HG03469 (cell line): ENCODE measurements at regions not wholly inside any gene's neighbourhood (a gene's known extent, or its start where the extent isn't known, plus 50 kb on each side); places are given as distances from the start of the nearest gene placed in this dataset.

Source experiments
- ATAC-seq: cut with Tn5 transposase; IDR thresholded peaks from one replicate; pipeline ENCODE4 v1.9.1; 2021; ENCODE audit warnings: mild to moderate bottlenecking, moderate library complexity, moderate number of reproducible peaks; ENCODE audit not compliant: unreplicated experiment

DNA sequence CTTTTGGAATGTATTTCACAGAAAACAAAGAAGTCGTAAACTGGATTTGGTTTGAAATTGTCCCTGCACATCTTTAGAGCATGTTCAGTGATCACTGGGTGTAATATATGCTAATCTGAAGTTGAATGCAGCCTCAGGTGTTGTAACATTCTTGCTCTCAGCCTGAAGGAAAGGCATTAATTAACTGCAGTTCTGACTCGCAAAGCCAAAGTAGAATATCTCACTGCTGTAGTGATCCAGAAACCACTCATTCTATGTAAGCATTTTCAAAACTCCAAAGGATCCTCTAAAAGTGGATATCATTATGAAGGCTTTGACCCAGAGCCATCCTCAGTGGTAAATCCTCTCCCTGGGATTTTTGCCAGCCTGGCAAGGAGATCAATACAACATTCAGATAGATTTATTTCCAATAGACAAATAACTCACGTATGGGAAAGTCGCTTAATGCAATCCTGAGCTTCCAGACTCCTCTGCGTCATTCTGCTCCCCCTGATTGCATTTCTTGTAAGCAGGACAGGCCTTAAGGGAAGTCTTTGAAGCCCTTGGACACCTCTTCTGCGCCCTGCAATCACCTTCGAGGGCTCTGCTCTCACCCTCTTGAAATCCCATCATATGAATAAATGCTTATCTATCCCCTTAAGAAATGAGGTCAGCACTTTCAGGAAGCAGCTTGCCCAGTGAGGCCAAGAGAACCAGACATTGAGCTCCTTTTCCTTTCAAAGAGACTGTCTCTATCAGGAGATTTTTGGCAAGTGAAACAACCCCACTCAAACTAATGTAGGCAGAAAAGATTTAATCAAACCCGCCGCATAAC is 301.7 kb upstream of the NBEA start:
- ATAC-seq, result no peak

DNA sequence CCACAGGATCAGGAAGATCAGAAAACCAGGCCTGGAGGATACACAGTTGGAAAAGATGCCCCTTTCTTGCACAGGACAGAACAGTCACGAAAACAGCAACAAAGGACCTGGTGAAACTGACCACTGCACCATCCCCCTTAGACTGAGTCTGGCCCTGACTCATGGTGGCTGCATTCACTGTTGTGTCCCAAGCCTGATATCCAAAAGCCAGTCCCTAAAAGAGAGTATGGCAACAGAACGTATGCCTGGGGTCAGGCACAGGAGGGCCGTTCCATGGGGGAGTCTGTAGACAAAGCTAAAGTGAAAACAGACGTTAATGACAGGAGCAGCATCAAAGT is 301.1 kb upstream of the NBEA start:
- ATAC-seq, result no peak

DNA sequence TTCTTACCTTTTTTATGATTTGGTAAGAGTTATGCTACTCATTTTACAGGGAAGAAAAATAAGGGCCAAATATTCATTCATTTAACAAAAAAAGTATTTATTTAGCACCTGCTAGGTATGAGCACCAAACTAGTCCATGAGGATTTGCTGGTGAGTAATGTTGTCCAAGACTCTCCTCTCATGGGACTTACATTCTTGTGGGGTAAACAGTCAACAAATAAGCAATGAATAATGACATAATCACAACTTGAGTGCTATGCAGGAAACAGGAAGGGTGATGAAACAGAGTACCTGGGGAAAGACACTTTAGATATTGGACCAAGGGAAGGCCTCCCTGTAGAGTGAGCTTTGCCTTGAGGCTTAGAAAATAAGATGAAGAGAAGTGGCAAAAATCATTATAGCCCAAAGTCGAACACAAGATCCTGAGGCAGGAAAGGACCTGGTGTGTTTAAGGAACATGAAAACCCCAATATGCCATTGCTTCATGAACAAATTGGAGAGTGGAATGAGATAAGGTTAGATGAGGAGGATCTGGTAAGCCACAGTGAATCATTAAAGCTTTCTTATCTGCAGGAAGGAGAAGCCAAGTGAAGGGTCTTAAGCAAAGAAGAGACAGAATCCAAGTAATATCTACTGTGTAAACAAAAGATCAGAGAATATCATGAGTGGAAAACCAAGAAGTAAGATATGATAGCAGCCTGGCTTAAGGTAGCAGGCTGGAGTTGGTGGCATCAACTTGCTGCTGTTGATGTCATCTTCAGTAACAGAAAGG is 294.5 kb upstream of the NBEA start:
- no peak for ATAC-seq

DNA sequence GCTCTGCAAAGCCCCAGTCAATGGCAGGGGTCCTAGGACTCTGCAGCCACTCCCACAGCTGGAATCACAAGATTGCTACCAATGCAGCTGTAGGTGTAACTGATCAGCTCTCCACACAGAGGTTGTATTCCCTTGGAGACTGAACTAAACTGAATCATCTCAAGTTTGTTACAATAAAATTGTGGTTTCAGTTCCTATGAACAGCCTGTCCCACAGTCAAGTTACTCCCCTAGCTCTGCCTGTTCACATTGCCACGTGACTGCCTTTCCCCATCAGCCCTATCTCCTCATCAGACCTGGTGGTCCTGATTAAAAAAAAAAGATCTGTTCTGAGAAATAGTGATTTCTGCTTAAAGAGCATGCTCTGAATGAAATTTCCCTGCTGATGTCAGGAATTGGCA is 287.9 kb upstream of the NBEA start:
- ATAC-seq, result no peak

DNA sequence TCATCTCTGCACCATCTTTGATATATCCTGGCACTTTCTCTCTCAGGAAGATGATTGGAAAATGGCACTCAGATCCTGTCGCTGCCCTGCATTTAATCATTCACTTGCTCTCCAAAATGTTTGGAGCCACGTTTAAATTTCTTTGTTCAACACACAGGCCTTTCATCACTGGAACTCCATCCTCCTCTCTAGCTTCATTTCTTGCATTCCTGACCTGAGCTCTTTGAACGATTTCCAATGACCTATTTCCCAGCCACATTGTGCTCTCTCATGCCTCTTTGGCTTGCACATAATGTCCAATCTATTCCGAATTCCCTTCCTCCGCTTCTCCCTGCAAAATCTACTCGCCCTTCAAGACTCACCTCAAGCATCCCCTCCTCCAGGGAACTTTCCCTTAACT is 287.4 kb upstream of the NBEA start:
- ATAC-seq, result no peak

DNA sequence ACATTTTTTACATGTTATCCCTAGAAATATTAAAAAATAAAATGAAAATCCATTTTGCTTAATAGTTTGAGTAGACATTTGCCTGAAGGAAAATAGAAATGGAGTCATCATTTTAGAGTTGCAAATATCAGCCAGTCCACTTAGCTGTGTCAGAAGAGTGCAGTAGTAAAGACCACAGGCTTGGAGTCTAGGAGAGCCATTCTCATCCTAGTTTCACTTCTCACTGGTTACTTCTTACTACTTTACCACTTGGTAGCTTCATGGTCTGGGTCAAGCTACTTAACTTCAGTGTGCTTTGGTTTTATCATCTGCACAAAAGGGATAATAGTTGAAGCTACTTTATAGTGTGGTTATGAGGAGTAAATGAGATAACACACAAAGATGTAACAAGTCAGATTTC is 286.5 kb upstream of the NBEA start:
- ATAC-seq, result no peak

DNA sequence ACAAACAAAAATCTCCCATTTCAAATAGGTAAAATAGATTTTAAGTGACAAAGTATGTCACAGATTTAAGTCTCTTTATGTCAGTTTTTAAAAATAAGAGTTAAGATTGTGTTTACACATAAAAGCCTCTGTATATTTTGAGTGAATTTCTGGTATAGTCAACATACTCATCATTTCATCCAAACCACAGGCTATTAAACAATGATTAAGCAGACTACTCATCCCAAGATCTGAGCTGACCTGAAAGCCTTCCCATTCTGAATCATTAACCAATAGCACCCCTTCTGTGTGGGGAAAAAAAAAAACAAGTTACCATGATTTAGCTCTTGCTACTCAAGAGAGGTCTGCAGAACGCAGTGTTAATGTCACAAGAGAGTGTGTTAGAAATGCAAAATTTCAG is 284.4 kb upstream of the NBEA start:
- no peak for ATAC-seq

DNA sequence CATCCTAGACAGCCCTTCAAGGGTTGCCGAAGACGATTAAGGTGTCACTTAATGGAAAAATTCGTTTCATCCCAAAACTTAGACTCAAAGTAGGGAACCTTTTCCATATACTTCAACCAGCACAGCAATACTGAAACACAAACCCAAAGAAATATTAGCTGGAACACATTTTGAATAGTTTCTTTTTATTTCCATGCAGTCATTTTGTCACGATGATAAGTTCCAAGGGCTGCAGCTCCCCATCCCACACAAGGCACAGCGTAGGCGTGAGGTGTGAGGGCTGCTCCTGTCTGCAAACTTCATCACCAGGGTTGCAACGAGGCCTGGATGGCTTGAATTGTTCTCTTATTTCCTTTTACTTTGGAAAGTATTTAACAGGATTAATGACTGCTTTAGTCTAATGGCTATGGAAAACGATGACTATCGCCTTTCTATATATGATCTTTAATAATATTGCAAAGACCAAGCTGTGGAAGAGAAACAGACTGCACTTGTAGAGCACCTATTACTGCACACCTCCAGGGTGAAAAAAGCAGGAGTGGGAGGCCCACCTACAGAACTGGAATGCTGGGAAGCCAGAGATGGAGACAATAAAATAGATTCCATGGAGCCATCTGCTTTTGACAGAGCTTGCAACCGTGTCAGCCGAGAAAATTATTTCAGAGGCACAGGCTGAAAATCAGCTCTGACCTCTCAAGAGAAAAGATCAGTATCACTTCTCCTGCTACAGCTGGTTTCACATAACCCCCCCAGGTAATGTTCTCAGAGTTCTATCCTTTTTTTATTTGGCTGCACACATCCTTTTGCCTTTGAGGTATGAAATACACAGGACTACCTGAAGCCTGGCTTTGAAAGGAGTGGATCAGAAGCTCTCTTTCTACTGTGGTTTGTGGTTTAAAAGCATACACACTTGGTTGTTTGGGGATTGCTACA is 274.5 kb upstream of the NBEA start:
- no peak for ATAC-seq

DNA sequence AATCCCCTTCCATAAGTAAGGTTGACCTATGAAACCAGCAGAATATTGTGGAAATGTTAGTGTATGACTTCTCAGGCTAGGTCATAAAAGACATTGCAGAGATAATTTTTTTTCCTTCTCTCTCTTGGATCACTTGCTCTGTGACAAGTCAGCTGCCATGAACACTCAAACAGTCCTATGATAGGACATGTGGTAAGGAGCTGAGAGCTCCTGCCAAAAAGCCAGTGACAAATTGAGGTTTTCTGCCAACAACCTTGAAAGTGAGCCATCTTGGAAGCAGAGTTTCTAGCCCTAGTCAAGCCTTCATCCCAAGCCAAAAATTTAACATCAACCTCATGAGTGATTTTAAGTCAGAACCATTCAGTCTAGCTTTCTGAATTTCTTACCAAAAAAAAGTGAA is 270.9 kb upstream of the NBEA start:
- ATAC-seq, result no peak

DNA sequence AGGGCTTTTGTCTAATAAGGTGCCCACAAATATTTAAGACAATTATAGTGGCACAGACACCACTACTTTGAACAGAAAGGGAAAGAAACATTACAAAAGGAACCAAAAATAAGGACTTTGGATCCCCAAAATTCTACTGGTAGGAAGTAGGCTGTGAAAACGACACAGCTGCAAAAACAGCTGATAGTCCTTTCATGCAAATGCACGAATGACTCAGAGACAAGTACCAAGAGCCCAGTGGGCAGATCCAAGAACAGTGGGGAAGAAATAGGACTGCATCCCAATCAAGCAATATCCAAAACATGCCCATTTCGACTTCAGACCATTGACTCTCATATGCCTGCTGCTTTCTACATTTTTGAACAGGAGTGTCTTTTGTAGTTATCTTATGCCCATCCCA is 269.4 kb upstream of the NBEA start:
- no peak for ATAC-seq

DNA sequence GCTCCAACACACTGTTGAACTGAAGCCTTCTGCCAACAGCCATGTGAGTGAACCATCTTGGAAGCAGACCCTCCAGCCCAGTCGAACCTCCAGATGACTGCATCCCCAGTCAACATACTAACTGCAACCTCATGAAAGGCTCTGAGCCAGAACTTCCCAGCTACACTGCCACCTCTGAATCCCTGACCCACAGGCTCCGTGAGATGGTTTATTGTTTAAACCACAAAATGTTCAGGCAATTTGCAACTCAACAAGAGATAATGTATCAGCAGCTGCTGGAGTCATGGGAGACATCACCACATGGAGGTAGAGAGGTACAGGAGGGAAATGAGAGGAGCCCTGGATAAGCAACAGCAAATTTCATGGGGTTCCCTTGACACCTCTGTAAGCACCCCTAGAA is 266.4 kb upstream of the NBEA start:
- ATAC-seq, result no peak

DNA sequence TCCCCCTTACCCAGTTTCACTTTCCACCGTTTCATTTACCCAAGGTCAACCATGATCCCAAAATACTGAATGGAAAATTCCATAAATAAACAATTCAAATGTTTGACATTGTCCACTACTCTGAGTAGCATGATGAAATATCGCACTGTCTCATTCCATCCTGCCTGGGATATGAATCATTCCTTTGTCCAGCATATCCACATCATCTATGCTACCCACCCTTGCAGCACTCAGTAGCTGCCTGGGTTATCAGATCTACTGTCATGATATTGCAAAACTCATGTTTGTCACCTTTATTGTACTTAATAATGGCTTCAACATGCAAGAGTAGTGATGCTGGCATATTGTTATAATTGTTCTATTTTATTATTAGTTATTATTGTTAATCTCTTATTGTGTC is 263.9 kb upstream of the NBEA start:
- ATAC-seq, result no peak

DNA sequence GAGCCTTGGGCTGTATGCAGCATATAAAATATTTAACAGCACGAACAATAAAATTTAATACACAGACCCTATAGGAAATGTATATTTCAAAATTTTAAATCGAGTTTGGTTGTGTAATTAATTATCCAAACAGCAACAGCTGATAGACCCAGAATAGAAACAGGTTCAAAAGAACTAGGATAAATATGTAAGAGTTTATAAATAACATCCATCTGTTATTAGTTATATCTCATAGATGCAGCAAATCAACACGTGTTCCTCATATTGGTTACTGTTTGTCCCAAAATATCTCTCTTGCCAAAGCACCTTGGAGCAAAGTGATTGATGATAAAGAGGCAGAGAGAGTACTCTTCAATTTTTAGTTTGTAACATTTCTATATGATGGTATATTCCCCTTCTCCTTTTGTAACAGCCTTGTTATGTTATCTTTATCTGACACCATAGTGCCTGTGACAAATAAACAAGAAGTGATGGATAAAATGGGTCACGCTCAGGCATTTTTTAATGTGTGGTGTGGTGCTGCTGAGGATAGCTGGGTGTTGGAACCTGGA is 260.6 kb upstream of the NBEA start:
- ATAC-seq, result no peak

DNA sequence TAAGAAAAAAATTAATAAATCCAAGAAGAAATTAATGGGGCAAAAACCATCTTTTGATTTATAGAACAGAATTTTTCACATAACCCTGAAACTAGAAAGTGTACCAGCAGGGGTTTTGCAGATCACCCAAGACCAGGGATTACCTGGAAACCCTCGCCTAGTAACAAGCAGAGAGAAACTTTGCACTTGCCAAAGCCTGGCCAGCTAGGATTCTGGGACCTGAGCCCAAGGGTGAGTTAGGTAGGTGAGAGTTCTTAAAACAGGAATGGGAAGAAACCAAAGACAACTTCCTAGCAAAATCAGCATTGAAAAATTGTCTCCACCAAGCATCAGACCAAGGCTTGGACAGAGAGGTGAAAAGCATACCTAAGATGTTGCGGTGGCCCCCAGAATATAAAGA is 247.0 kb upstream of the NBEA start:
- ATAC-seq, result no peak

DNA sequence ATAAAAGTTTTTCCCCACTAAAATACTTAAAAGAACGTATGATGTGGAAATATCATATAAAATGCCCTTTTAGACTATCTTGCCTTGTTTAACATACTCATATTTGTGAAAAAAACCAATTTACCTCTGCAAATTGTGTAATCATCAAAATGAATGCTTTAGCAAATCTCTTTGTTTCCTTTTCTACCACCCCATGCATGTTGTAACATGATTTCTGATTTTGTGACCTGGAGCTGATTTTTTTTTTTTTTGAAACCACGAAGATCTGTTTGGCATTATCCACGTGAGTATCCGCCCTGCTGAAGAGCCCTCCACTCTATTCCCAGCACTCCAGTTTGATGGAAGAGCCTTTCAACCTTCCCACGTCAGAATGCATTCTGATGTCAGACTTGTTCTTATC is 245.8 kb upstream of the NBEA start:
- no peak for ATAC-seq

DNA sequence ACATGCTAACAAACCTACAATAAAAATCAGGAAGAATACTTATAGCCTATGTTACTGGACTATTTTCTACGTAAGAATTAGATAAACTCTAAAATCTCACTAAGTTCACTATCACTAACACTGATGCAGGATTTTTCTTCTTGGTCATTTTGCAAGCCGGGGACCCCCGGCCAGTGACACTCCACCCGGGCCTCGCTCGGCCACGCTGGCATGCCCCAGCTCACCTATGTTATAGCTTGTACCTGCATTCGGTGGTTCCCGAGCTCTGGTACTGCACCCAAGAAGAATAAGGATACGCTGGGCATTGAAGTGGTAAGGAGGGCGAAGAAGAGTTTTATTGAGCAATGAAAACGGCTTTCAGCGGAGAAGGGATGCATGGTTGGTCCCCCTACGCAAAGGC is 245.3 kb upstream of the NBEA start:
- no peak for ATAC-seq

DNA sequence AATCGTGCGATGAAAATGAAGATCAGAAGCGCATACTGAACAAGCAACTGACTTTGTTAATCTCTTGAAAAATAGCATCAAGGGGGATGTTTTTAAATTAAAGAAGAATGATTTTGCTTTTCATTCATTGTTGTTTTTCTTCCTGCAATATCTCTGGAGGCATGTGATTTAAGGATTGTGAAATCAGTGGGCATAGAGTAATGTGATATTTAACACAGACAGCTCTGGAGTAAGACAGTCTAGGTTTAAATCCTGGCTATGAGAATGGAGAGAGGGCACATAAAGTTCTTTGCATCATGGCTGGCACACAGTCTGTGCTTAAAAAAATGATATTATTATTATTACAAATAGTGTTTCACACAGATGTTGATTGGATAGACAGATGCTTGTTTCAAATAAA is 243.1 kb upstream of the NBEA start:
- ATAC-seq, result no peak

DNA sequence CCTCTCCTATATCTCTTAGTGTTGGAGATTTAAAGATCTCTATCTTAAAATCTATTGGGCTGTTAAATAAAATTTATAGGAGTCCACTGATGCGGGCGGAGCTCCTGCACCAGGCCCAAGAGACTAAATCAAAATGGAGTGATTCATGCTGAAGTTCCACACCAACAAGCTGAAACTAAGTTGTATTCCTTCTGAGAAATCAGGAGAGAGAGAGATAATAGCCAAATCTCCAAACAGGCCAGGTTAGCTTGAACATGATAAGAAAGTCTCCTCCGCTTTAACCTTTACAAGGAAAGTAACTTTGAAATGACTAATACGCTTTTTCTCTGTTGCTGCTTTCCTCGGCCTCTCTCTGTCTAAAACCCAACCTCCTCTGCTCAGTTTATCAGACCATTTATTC is 241.9 kb upstream of the NBEA start:
- ATAC-seq, result no peak

DNA sequence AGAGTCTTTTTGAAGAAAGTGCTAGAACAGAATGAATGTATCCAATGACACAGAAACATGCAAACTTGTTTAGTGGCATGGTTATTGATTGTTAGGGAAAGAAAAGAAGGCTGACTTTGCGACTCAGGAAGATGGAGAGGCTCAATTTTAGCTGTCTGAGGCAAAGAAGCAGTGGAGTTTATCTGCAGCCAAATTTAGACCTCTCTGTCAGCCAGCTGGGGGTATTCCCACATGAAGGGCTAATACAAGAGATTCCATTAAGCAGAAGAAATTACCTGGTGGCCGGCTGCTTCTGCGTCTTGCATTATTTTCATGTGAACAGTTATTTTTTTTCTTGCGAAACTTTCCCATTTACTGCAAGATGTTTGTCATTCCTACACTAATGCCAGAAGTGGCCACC is 240.2 kb upstream of the NBEA start:
- no peak for ATAC-seq

DNA sequence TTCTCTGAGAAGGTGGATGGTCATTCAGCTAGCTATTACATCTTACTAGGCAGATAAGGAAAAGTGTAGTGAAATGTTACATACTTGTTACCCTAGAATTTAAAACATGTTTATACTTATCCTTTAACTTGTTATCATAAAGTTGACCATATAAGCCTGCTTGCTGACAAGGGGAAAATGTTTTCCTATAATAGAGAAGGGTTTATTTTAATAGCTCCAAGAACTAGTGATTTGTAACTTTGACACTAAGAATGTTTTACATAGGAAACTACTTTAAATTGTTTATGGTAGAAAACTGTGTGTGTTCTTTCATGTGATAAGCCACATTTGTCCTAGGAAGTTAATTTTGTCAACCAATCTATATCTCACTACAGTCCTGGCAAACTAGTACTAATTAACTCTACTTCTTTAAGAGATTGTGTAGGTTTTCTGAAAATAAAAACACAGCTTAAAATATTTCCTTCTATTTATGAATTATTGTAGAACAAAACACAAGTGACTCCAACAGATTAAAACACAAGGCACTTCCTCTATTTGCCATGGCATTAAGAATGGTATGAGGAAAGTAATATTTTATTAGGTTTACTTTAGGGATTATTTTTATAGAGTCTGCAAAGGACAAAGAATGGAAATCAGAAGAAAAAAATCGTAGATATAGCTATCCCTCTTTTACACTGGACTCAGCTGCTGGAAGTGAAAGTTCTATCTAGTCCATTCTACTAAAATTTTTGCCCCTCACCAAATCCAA is 233.3 kb upstream of the NBEA start:
- ATAC-seq, result no peak
